WTC11 (cell line): ENCODE measurements at regions not wholly inside any gene's neighbourhood (a gene's known extent, or its start where the extent isn't known, plus 50 kb on each side); places are given as distances from the start of the nearest gene placed in this dataset.

Source experiments
- ATAC-seq: fragments of 200-7000 bp; cut with Tn5 transposase; 2 replicates; pipeline ENCODE4 v1.10.0; 2021; ENCODE audit warnings: mild to moderate bottlenecking, moderate library complexity
- CTCF ChIA-PET: fragments of 300-600 bp; sonication (Branson Sonifier 250); formaldehyde crosslinking; loops from one replicate; lab custom pipeline; 2021; ENCODE audit warnings: antibody characterized with exemption; lab: Charles Lee
- POLR2A ChIA-PET: fragments of 350-600 bp; sonication (Branson Sonifier 250); formaldehyde crosslinking; loops from one replicate; lab custom pipeline; 2021; ENCODE audit warnings: antibody characterized with exemption; lab: Charles Lee
- DNase-seq: peaks from one replicate; pipeline ENCODE4 v3.0.0; 2021; ENCODE audit warnings: low spot score
- H3K27ac Mint-ChIP-seq: 2 replicates; pipeline ENCODE4 v1.8.0; 2021; ENCODE audit warnings: mixed read lengths
- H3K27me3 Mint-ChIP-seq: 2 replicates; pipeline ENCODE4 v1.8.0; 2021; ENCODE audit warnings: low read depth, mild to moderate bottlenecking, moderate library complexity, mixed read lengths
- H3K36me3 Mint-ChIP-seq: 2 replicates; pipeline ENCODE4 v1.8.0; 2021; ENCODE audit warnings: mixed read lengths
- H3K4me1 Mint-ChIP-seq: 2 replicates; pipeline ENCODE4 v1.8.0; 2022; ENCODE audit warnings: mixed read lengths
- H3K4me3 Mint-ChIP-seq: 2 replicates; pipeline ENCODE4 v1.8.0; 2021; ENCODE audit warnings: mild to moderate bottlenecking, moderate library complexity, mixed read lengths
- H3K9me3 Mint-ChIP-seq: 2 replicates; pipeline ENCODE4 v1.8.0; 2021; ENCODE audit warnings: mixed read lengths
- ATF2 ChIP-seq: sonication (generic); formaldehyde crosslinking; IDR thresholded peaks from 2 replicates; pipeline ENCODE4 v1.8.1; 2022; ENCODE audit warnings: low read depth, missing genetic modification reagents, borderline replicate concordance
- ATF3 ChIP-seq: sonication (generic); formaldehyde crosslinking; conservative IDR thresholded peaks from 2 replicates; pipeline ENCODE4 v1.8.1; 2022; ENCODE audit warnings: mild to moderate bottlenecking, missing genetic modification reagents
- ATF6 ChIP-seq: sonication (generic); formaldehyde crosslinking; IDR thresholded peaks from 2 replicates; pipeline ENCODE4 v1.8.1; 2023; ENCODE audit warnings: mild to moderate bottlenecking, missing genetic modification reagents
- CREB1 ChIP-seq: sonication (generic); formaldehyde crosslinking; IDR thresholded peaks from 2 replicates; pipeline ENCODE4 v1.8.0; 2023; ENCODE audit warnings: mild to moderate bottlenecking, missing genetic modification reagents
- CTCF ChIP-seq: fragments of 200-600 bp; IDR thresholded peaks from 2 replicates; pipeline ENCODE4 v1.8.0; 2022; ENCODE audit warnings: antibody characterized with exemption
- ETV6 ChIP-seq: sonication (generic); formaldehyde crosslinking; IDR thresholded peaks from 2 replicates; pipeline ENCODE4 v1.8.1; 2022; ENCODE audit warnings: mild to moderate bottlenecking, missing genetic modification reagents
- FOXP1 ChIP-seq: sonication (generic); formaldehyde crosslinking; IDR thresholded peaks from 2 replicates; pipeline ENCODE4 v1.8.0; 2022; ENCODE audit warnings: missing genetic modification reagents, mild to moderate bottlenecking, moderate library complexity, borderline replicate concordance
- GTF2I ChIP-seq: fragments of 250-450 bp; sonication (Bioruptor Pico); conservative IDR thresholded peaks from 2 replicates; pipeline ENCODE4 v1.4.0; 2021; ENCODE audit warnings: mild to moderate bottlenecking
- JUN ChIP-seq: sonication (generic); formaldehyde crosslinking; IDR thresholded peaks from 2 replicates; pipeline ENCODE4 v1.8.0; 2023; ENCODE audit warnings: mild to moderate bottlenecking, missing genetic modification reagents
- MXD4 ChIP-seq: fragments of 250-450 bp; sonication (Bioruptor Pico); IDR thresholded peaks from 2 replicates; pipeline ENCODE4 v1.8.0; 2021; ENCODE audit warnings: mild to moderate bottlenecking, moderate library complexity, borderline replicate concordance
- NFATC4 ChIP-seq: fragments of 250-450 bp; sonication (Bioruptor Pico); IDR thresholded peaks from 2 replicates; pipeline ENCODE4 v1.9.0; 2021; ENCODE audit warnings: mild to moderate bottlenecking
- NFE2L1 ChIP-seq: sonication (generic); formaldehyde crosslinking; IDR thresholded peaks from 2 replicates; pipeline ENCODE4 v1.8.1; 2023; ENCODE audit warnings: missing genetic modification reagents
- OVOL2 ChIP-seq: fragments of 250-450 bp; sonication (Bioruptor Pico); IDR thresholded peaks from 2 replicates; pipeline ENCODE4 v1.9.0; 2021; ENCODE audit warnings: mild to moderate bottlenecking, borderline replicate concordance
- TCF7 ChIP-seq: sonication (generic); formaldehyde crosslinking; IDR thresholded peaks from 2 replicates; pipeline ENCODE4 v1.8.0; 2022; ENCODE audit warnings: mild to moderate bottlenecking, low read depth, missing genetic modification reagents, moderate library complexity
- TEAD1 ChIP-seq: sonication (generic); formaldehyde crosslinking; IDR thresholded peaks from 2 replicates; pipeline ENCODE4 v1.8.0; 2022; ENCODE audit warnings: mild to moderate bottlenecking, missing genetic modification reagents
- TP53 ChIP-seq: sonication (generic); formaldehyde crosslinking; IDR thresholded peaks from 2 replicates; pipeline ENCODE4 v1.8.1; 2023; ENCODE audit warnings: mild to moderate bottlenecking, missing genetic modification reagents
- USF2 ChIP-seq: sonication (generic); formaldehyde crosslinking; IDR thresholded peaks from 2 replicates; pipeline ENCODE4 v1.8.1; 2023; ENCODE audit warnings: mild to moderate bottlenecking, missing genetic modification reagents, moderate library complexity
- ZBTB43 ChIP-seq: sonication (generic); formaldehyde crosslinking; IDR thresholded peaks from 2 replicates; pipeline ENCODE4 v1.8.1; 2023; ENCODE audit warnings: mild to moderate bottlenecking, missing genetic modification reagents
- ZNF317 ChIP-seq: sonication (generic); formaldehyde crosslinking; IDR thresholded peaks from 2 replicates; pipeline ENCODE4 v1.8.1; 2023; ENCODE audit warnings: low read depth, mild to moderate bottlenecking, moderate library complexity, missing genetic modification reagents, borderline replicate concordance
- TF ChIP-seq, protein P1 (sequence below): fragments of 250-450 bp; sonication (Bioruptor Pico); IDR thresholded peaks from 2 replicates; pipeline ENCODE4 v1.8.0; 2021; ENCODE audit warnings: mild to moderate bottlenecking
- TF ChIP-seq, protein P2 (sequence below): sonication (generic); formaldehyde crosslinking; IDR thresholded peaks from 2 replicates; pipeline ENCODE4 v1.8.0; 2022; ENCODE audit warnings: mild to moderate bottlenecking, missing genetic modification reagents

- ChIA-PET CTCF (interaction anchor here (0.6 to 2.1 kb wide), 3 partner anchors 38 to 1109 kb away, joined by 3 to 9 read pairs (median 5); no protein-coding TSS in a partner anchor), POLR2A (no interaction called here)
- H3K27ac Mint-ChIP-seq, result no peak overlapping the region
- no peak overlapping the region for H3K4me3 Mint-ChIP-seq
- H3K36me3 Mint-ChIP-seq, result no peaks in the 10 kb centered on the region
- no peaks in the 10 kb centered on the region for H3K9me3 Mint-ChIP-seq
- no peak for DNase-seq
- H3K4me1 Mint-ChIP-seq, result peaks cover 14% of the 10 kb centered on the region
- TF ChIP-seq ATF6 (no peak), TP53 (CRISPR knock-in tag) (no peak), NFATC4 (CRISPR knock-in tag) (no peak), CREB1 (no peak), ZNF317 (CRISPR knock-in tag) (no peak), OVOL2 (CRISPR knock-in tag) (no peak), ETV6 (CRISPR knock-in tag) (no peak), USF2 (CRISPR knock-in tag) (no peak), FOXP1 (CRISPR knock-in tag) (no peak), ATF2 (no peak), GTF2I (CRISPR knock-in tag) (no peak), ZBTB43 (no peak)
- TF ChIP-seq, protein P1, sequence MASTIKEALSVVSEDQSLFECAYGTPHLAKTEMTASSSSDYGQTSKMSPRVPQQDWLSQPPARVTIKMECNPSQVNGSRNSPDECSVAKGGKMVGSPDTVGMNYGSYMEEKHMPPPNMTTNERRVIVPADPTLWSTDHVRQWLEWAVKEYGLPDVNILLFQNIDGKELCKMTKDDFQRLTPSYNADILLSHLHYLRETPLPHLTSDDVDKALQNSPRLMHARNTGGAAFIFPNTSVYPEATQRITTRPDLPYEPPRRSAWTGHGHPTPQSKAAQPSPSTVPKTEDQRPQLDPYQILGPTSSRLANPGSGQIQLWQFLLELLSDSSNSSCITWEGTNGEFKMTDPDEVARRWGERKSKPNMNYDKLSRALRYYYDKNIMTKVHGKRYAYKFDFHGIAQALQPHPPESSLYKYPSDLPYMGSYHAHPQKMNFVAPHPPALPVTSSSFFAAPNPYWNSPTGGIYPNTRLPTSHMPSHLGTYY (CRISPR knock-in tag), result no peak
- TF ChIP-seq, protein P2, sequence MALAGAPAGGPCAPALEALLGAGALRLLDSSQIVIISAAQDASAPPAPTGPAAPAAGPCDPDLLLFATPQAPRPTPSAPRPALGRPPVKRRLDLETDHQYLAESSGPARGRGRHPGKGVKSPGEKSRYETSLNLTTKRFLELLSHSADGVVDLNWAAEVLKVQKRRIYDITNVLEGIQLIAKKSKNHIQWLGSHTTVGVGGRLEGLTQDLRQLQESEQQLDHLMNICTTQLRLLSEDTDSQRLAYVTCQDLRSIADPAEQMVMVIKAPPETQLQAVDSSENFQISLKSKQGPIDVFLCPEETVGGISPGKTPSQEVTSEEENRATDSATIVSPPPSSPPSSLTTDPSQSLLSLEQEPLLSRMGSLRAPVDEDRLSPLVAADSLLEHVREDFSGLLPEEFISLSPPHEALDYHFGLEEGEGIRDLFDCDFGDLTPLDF (CRISPR knock-in tag), result no peak
- no peaks in the 10 kb centered on the region for H3K27me3 Mint-ChIP-seq
- peak; percentile 41 for ATAC-seq
Observed at GRCh38 chr3:107309312-107309711, 67.9 kb upstream of the CCDC54 start.

DNA sequence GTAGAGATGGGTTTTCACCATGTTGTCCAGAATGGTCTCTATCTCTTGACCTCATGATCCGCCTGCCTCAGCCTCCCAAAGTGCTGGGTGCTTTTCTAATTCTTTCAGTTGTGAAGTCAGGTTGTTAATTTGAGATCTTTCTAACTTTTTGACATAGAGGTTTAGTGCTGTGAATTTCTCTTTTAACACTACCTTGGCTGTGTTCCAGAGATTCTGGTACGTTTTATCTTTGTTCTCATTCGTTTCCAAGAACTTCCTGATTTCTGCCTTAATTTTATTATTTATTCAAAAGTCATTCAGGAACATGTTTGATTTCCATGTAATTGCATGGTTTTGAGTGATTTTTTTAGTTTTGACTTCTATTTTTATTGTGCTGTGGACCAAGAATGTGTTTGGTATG, 63.5 kb upstream of the CCDC54 start:
- Mint-ChIP-seq H3K27me3 (no peaks in the 10 kb centered on the region), H3K4me3 (no peak overlapping the region), H3K9me3 (no peaks in the 10 kb centered on the region), H3K4me1 (peaks cover 8% of the 10 kb centered on the region), H3K36me3 (no peaks in the 10 kb centered on the region), H3K27ac (no peak overlapping the region)
- CTCF ChIA-PET, result no interaction called here
- no peak for DNase-seq
- ATAC-seq, result no peak
- POLR2A ChIA-PET, result no interaction called here
- TF ChIP-seq TEAD1 (CRISPR knock-in tag) (no peak), CTCF (no peak), TCF7 (no peak), JUN (CRISPR knock-in tag) (no peak), ATF3 (CRISPR knock-in tag) (no peak), ATF6 (no peak), MXD4 (CRISPR knock-in tag) (no peak), NFE2L1 (no peak)
